Activated CD8-positive, alpha-beta T cell treated with anti-CD3 and anti-CD28 coated beads, Interleukin-2, amount 10 ng/mL, durations not matched to agents 7 days and 5 days (primary cell): ENCODE measurements at regions not wholly inside any gene's neighbourhood (a gene's known extent, or its start where the extent isn't known, plus 50 kb on each side); places are given as distances from the start of the nearest gene placed in this dataset.

Experiments used
- ATAC-seq: fragments of 150-1000 bp; cut with Tn5 transposase; one replicate; pipeline ENCODE4 v1.10.0; 2021; ENCODE audit warnings: moderate library complexity
- CTCF ChIA-PET: fragments of 350-600 bp; sonication (Branson Sonifier 250); formaldehyde crosslinking; loops from one replicate; lab custom pipeline; 2021; ENCODE audit warnings: antibody characterized with exemption; lab: Charles Lee
- POLR2A ChIA-PET: fragments of 350-600 bp; sonication (Branson Sonifier 250); formaldehyde crosslinking; loops from one replicate; lab custom pipeline; 2021; ENCODE audit warnings: antibody characterized with exemption; lab: Charles Lee
- DNase-seq: peaks from one replicate; pipeline ENCODE4 v3.0.0-alpha.2; 2020
- H3K27ac Mint-ChIP-seq: one replicate; pipeline ENCODE4 v1.8.0; 2021; ENCODE audit warnings: mild to moderate bottlenecking, mixed read lengths
- H3K27me3 Mint-ChIP-seq: one replicate; pipeline ENCODE4 v1.8.0; 2021; ENCODE audit warnings: low read depth, mixed read lengths
- H3K36me3 Mint-ChIP-seq: one replicate; pipeline ENCODE4 v1.8.0; 2021; ENCODE audit warnings: low read depth, mixed read lengths
- H3K4me1 Mint-ChIP-seq: one replicate; pipeline ENCODE4 v1.8.0; 2021; ENCODE audit warnings: low read depth, mixed read lengths
- H3K4me3 Mint-ChIP-seq: one replicate; pipeline ENCODE4 v1.8.0; 2021; ENCODE audit warnings: mild to moderate bottlenecking, mixed read lengths
- H3K9me3 Mint-ChIP-seq: one replicate; pipeline ENCODE4 v1.8.0; 2022; ENCODE audit warnings: mixed read lengths; ENCODE audit not compliant: insufficient read depth

DNA sequence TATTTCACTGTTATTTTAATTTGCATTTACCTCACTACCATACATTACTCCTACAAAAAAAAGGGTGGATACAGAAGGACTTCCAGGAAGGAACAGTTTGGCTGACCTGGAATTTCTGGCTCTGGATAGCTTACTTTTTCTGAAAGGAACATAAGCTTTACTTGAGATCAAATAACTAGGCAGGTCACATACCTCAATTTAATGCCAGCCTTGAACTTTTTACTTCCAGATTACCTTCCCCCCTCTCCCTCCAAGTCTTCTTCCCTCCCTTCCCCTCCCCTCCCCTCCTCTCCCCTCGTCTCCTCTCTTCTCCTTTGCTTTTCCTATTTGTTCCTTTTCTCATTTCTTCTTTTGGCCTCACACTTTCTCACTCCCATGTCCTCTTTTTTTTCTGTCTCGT lies 659.2 kb upstream of the AADAT start:
- H3K9me3 Mint-ChIP-seq = peaks cover 4% of the 10 kb centered on the region
- no peaks in the 10 kb centered on the region for H3K27me3 Mint-ChIP-seq
- ChIA-PET POLR2A (no interaction called here), CTCF (no interaction called here)
- ATAC-seq = no peak
- no peak overlapping the region for H3K27ac Mint-ChIP-seq
- DNase-seq = no peak
- no peak overlapping the region for H3K4me3 Mint-ChIP-seq
- H3K4me1 Mint-ChIP-seq = no peaks in the 10 kb centered on the region
- no peaks in the 10 kb centered on the region for H3K36me3 Mint-ChIP-seq

DNA sequence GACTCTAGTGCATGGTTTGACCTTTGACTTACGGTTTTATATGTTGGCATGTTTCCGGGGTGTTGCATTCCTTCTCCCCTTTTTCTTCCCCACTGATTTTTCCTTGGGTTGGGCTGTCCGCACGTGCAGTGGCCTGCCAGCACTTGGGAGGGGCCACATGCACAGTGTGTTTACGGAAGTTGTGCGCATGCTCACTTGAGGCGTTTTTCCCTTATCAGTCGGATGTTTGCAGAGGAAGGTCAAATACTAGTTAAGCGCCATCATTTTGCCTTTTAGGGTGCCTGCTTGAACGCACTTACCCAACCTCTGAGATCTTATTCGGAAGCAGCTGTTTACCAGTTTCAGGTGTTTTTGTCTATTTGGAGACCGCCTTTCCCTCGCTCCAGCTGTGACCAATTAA lies 653.9 kb upstream of the AADAT start:
- CTCF ChIA-PET = no interaction called here
- no peaks in the 10 kb centered on the region for H3K4me1 Mint-ChIP-seq
- H3K27ac Mint-ChIP-seq = no peak overlapping the region

DNA sequence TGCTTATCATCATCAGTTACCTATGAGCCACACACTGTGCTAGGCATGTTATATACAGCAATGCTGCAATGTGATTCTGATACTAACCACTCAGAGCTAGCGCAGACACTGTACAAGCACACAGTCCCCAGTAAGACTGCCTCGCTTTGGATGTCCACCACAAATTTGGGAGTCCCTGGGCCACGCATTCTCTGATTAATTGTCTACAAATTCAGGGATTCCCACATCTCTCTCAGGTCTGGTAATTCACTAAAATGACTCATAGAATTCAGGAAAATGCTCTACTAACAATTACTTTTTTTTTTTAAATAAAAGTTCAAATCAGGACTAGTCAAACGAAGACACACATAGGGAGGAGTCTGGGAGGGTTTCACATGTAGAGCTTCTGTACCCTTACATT lies 652.1 kb upstream of the AADAT start:
- no peak for DNase-seq
- H3K27ac Mint-ChIP-seq = no peak overlapping the region
- H3K36me3 Mint-ChIP-seq = no peaks in the 10 kb centered on the region
- no peak for ATAC-seq
- ChIA-PET POLR2A (no interaction called here), CTCF (no interaction called here)
- no peaks in the 10 kb centered on the region for H3K4me1 Mint-ChIP-seq
- no peak overlapping the region for H3K4me3 Mint-ChIP-seq
- no peaks in the 10 kb centered on the region for H3K27me3 Mint-ChIP-seq
- H3K9me3 Mint-ChIP-seq = no peaks in the 10 kb centered on the region

More for the DNA sequence above, 653.9 kb upstream of the AADAT start:
- DNase-seq (no peak), ATAC-seq (no peak)
- no peak overlapping the region for H3K4me3 Mint-ChIP-seq
- H3K27me3 Mint-ChIP-seq = no peaks in the 10 kb centered on the region
- H3K36me3 Mint-ChIP-seq = no peaks in the 10 kb centered on the region
- POLR2A ChIA-PET = no interaction called here
- no peaks in the 10 kb centered on the region for H3K9me3 Mint-ChIP-seq

DNA sequence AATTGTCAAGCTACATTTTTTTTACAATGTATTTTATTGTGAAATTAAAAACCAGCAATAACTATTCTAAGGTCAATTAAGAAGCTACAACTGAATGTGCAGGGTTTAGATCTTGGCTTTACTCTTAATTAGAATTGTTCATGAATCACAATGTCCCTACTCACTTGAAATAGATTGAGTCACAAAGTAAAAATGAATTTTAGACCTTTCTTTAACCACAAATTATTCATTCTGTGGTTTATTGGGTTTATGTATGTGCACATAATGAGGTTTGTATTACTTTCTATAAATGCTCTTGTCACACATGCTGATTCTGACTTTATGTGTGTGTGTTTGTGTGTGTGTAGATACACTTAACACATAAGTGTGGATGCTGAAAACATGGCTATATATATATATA lies 647.0 kb upstream of the AADAT start:
- ATAC-seq (no peak), DNase-seq (no peak)
- Mint-ChIP-seq H3K27me3 (no peaks in the 10 kb centered on the region), H3K4me1 (no peaks in the 10 kb centered on the region), H3K27ac (no peak overlapping the region), H3K36me3 (no peaks in the 10 kb centered on the region), H3K9me3 (no peaks in the 10 kb centered on the region), H3K4me3 (no peak overlapping the region)
- ChIA-PET POLR2A (no interaction called here), CTCF (no interaction called here)

DNA sequence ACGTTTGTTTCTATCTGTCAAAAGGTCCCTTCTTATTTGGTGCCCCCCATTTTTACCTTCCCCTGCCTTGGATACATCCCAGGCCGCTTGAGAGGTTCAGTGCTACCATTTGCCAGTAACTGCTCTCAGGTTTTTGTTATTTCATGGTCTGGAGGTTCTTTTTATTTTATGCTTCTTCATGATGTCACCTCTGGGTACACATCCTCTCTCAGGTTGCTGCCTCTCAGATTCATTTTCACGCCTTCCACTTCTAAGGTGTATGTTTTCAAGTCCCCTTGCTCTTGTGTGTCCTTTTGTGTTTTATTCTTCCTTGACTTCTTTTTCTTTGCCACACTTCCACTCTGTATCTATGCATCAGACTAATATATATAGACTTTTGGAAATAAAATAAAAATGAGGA lies 640.1 kb upstream of the AADAT start:
- DNase-seq (no peak), ATAC-seq (no peak)
- H3K27ac Mint-ChIP-seq = no peak overlapping the region
- ChIA-PET POLR2A (no interaction called here), CTCF (no interaction called here)
- H3K36me3 Mint-ChIP-seq = no peaks in the 10 kb centered on the region
- H3K4me1 Mint-ChIP-seq = no peaks in the 10 kb centered on the region
- no peaks in the 10 kb centered on the region for H3K9me3 Mint-ChIP-seq
- H3K4me3 Mint-ChIP-seq = no peak overlapping the region
- H3K27me3 Mint-ChIP-seq = no peaks in the 10 kb centered on the region

DNA sequence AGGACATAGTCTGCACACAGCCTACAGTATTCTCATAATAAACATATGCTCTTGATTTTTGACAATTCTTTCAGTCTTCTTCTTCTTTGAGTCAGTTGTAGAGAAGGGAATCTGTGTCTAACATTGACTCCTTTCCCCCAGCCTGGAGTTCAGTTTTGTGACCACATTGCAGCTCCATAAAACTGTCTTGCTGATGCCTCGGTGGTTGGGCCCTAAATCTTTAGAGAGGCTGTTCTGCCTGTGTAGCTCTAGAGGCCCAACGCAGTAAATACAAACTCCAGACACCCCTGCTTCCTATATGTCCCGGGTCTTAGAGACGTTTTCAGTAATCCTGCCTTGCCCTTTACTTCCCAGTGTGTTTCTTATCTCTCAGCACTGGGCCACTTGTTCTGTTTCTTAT lies 639.5 kb upstream of the AADAT start:
- no peaks in the 10 kb centered on the region for H3K4me1 Mint-ChIP-seq
- H3K36me3 Mint-ChIP-seq = no peaks in the 10 kb centered on the region
- ATAC-seq (no peak), DNase-seq (no peak)
- H3K9me3 Mint-ChIP-seq = no peaks in the 10 kb centered on the region
- no peaks in the 10 kb centered on the region for H3K27me3 Mint-ChIP-seq
- ChIA-PET POLR2A (no interaction called here), CTCF (no interaction called here)
- H3K4me3 Mint-ChIP-seq = no peak overlapping the region
- no peak overlapping the region for H3K27ac Mint-ChIP-seq

DNA sequence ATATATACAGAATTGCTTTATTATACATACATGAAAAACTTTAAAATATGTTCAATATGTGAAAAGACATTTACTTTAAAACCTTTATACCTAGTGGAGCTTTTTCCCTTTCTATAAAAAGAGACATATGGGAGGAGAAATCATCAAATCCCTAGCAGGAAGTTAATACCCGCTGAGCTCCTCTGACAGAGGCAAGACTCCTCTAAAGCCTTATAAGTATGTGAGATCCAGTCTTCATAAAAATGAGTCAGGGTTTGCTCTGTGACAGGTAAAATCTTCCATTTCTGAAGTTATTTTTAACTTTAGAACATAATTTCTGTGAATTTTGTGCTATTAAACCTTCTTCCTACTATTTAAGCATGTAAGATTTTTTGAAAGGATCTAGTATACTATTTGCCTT lies 634.4 kb upstream of the AADAT start:
- H3K27me3 Mint-ChIP-seq = no peaks in the 10 kb centered on the region
- DNase-seq (no peak), ATAC-seq (no peak)
- no peak overlapping the region for H3K27ac Mint-ChIP-seq
- ChIA-PET POLR2A (no interaction called here), CTCF (no interaction called here)
- no peaks in the 10 kb centered on the region for H3K36me3 Mint-ChIP-seq
- H3K4me1 Mint-ChIP-seq = no peaks in the 10 kb centered on the region
- H3K4me3 Mint-ChIP-seq = no peak overlapping the region
- peaks cover 7% of the 10 kb centered on the region for H3K9me3 Mint-ChIP-seq

DNA sequence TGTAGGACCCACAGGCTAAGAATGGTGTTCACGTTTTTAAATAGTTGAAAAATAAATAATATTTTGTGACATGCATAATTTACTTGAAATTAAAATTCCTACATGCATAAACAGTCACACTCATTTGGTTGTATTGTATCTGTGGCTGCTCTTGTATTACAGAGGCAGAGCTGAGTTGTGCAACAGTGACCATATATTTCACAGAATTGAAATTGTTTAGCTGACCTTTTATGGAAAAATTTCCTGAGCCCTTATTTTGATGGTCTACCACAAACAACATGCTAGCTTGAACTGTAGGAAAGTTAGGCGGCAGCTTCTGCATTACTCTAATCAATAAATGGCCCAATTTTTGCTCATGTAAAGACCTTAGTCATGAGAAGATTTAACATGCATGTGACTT lies 633.4 kb upstream of the AADAT start:
- Mint-ChIP-seq H3K4me3 (no peak overlapping the region), H3K4me1 (no peaks in the 10 kb centered on the region), H3K27me3 (no peaks in the 10 kb centered on the region), H3K36me3 (no peaks in the 10 kb centered on the region), H3K27ac (no peak overlapping the region), H3K9me3 (peaks cover 7% of the 10 kb centered on the region)
- DNase-seq = no peak
- no peak for ATAC-seq
- ChIA-PET CTCF (no interaction called here), POLR2A (no interaction called here)

DNA sequence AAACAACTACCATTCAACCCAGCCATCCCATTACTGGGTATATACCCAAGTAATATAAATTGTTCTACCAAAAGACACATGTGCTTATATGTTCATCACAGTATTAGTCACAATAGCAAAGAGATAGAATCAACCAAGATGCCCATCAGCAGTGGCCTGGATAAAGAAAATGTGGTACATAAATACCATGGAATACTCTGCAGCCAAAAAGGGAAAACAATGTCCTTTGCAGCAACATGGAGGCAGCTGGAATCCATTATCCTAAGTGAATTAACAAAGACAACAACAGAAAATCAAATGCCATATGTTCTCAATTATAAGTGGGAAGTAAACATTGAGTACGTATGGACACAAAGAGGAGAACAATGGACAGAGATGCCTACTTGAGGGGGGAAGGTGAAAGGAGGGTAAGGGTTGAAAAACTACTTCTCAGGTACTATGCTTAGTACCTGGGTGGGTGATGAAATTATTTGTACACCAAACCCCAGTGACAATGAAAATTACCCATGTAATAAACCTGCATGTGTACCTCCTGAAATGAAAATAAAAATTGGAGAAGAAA lies 632.1 kb upstream of the AADAT start:
- H3K27me3 Mint-ChIP-seq = no peaks in the 10 kb centered on the region
- peaks cover 7% of the 10 kb centered on the region for H3K9me3 Mint-ChIP-seq
- H3K4me3 Mint-ChIP-seq = no peak overlapping the region
- no peaks in the 10 kb centered on the region for H3K36me3 Mint-ChIP-seq
- H3K4me1 Mint-ChIP-seq = no peaks in the 10 kb centered on the region
- no peak overlapping the region for H3K27ac Mint-ChIP-seq
- ChIA-PET POLR2A (no interaction called here), CTCF (no interaction called here)
- DNase-seq = no peak
- no peak for ATAC-seq

DNA sequence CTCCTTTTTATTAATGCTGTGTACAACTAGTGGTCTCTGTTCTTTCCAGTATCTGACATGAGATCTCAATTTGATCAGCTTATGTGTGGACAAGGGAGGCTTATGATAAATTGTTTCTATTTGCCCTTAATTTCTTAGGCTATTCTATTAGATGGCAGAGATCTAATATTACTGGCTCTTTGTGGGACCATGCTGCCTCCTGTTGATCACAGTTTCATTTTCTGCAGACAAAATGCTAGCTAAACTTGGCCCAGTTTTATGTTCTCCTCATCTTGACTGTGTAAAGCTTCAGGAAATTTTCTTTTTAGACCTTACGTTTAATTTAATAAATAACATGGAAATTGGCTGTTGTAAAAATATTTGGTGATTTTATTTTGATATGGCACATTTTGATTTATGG lies 627.1 kb upstream of the AADAT start:
- CTCF ChIA-PET = no interaction called here
- no peak for DNase-seq
- Mint-ChIP-seq H3K27me3 (no peaks in the 10 kb centered on the region), H3K4me1 (no peaks in the 10 kb centered on the region), H3K36me3 (no peaks in the 10 kb centered on the region), H3K9me3 (peaks cover 13% of the 10 kb centered on the region), H3K4me3 (no peak overlapping the region), H3K27ac (no peak overlapping the region)
- POLR2A ChIA-PET = no interaction called here
- ATAC-seq = no peak

DNA sequence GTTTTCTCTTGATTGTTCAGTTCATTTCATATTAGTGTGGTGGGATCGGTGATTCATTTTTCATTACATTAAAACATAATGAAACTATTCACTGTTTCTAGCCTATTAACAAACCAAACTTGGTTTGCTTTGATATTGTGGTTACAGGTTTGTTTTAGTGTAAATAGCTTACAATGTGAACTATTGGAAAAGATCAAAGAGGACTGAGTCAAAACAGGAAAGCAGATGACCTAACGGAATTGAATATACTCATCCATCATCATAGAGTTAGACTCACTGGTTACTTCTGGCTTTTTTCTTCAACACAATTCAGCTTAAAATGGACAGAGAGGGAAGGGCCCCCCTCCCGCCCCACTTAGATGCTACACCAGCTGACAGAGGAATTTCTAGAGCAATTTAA lies 616.2 kb upstream of the AADAT start:
- H3K27ac Mint-ChIP-seq = no peak overlapping the region
- ChIA-PET POLR2A (no interaction called here), CTCF (no interaction called here)
- H3K36me3 Mint-ChIP-seq = no peaks in the 10 kb centered on the region
- no peaks in the 10 kb centered on the region for H3K4me1 Mint-ChIP-seq
- ATAC-seq (no peak), DNase-seq (no peak)
- H3K27me3 Mint-ChIP-seq = no peaks in the 10 kb centered on the region
- H3K9me3 Mint-ChIP-seq = no peaks in the 10 kb centered on the region
- H3K4me3 Mint-ChIP-seq = no peak overlapping the region

DNA sequence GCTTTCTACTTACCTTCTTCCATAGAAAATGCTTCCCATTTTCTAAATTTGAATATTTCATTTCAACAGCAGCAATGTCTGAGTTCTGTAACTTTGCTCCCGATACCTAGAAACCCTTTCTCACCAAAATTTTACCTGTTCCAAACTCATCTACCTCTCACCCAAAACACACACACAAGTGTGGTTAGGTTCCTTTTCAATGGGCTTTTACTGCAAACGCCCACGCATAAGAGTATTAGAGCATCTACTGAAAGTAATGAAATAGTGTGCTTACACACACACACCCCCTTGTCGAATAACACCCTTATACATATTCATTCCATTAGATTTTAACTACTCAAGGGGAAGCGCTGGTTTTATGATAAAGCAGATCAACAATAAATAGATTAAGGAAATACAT lies 610.3 kb upstream of the AADAT start:
- ChIA-PET POLR2A (no interaction called here), CTCF (no interaction called here)
- ATAC-seq = no peak

DNA sequence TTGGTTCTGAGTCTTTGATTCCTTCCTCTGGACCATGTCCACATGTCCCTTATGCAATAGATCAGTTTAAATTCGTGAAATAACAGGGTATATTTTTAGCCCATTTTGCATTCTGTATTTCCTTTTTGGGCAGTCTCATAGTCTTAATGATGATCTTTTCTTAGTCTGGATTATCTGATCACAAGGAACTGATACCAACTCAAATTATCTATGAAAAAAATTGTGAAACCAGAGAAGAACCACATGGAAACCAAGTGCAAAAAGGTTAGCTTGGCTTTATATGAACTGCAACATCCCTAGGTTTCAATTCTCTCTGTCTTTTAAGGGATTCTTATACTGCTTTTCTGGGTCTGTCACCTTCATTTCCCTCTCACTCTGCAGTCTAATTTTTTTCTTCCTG lies 608.6 kb upstream of the AADAT start:
- H3K9me3 Mint-ChIP-seq = no peaks in the 10 kb centered on the region
- no peaks in the 10 kb centered on the region for H3K36me3 Mint-ChIP-seq
- no peak overlapping the region for H3K27ac Mint-ChIP-seq
- H3K4me1 Mint-ChIP-seq = no peaks in the 10 kb centered on the region
- DNase-seq = no peak
- no peak overlapping the region for H3K4me3 Mint-ChIP-seq
- CTCF ChIA-PET = no interaction called here
- POLR2A ChIA-PET = no interaction called here
- no peak for ATAC-seq
- no peaks in the 10 kb centered on the region for H3K27me3 Mint-ChIP-seq

More for the DNA sequence above, 610.3 kb upstream of the AADAT start:
- Mint-ChIP-seq H3K9me3 (no peaks in the 10 kb centered on the region), H3K27me3 (no peaks in the 10 kb centered on the region), H3K27ac (no peak overlapping the region), H3K4me3 (no peak overlapping the region), H3K36me3 (no peaks in the 10 kb centered on the region), H3K4me1 (no peaks in the 10 kb centered on the region)
- DNase-seq = no peak
